GM18511 (cell line): ENCODE measurements at regions not wholly inside any gene's neighbourhood (a gene's known extent, or its start where the extent isn't known, plus 50 kb on each side); places are given as distances from the start of the nearest gene placed in this dataset.
"Not testable (repeated sequence)": the region's sequence is repeated elsewhere in the genome, so short reads cannot be mapped to it uniquely, and the experiment has no call there.

Experiments
- ATAC-seq: cut with Tn5 transposase; IDR thresholded peaks from one replicate; pipeline ENCODE4 v1.9.1; 2021; ENCODE audit warnings: mild to moderate bottlenecking, moderate library complexity; ENCODE audit not compliant: unreplicated experiment

DNA sequence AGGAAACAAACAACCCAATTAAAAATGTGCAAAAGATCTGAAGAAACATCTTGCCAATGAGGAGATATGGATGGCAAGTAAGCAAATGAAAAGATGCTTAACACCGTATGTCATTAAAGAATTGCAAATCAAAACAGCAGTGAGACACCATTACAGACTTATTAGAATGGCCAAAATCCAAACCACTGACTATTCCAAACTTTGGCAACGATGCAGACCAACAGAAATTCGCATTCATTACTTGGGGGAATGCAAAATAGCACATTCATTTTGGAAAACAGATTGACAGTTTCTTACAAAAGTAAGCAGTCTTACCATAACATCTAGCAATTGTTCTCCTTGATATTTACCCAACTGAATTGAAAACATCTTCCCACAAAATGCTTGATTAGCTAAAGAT, 1118.7 kb downstream of the SUCLG1 start:
- ATAC-seq: no peak

DNA sequence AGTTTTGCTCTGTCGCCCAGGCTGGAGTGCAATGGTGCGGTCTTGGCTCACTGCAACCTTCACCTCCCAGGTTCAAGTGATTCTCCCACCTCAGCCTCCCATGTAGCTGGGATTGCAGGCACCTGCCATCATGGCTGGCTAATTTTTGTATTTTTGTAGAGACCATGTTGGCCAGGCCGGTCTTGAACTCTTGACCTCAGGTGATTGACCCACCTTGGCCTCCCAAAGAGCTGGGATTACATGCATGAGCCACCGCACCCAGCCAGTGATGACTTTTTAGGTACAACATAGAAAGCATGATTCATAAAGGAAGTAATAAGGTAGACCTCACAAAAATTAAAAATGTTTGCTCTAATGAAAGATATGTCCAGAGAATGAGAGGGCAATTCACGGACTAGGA, 1119.1 kb downstream of the SUCLG1 start:
- not testable (repeated sequence) for ATAC-seq

DNA sequence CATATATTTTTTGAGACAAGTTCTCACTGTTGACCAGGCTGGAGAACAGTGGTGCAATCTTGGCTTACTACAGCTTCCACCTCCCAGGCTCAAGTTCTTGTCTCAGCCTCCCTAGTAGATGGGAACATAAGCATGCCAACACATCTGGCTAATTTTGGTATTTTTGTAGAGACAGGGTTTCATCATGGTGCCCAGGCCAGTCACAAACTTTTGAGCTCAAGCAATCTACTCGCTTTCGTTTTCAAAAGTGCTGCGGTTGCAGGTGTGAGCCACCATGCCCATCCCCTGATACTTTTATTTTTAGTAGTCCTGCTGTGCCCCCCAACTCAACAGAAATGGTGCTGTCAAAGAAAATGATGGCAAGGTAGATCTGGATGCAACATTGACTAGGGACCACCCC, 1127.3 kb downstream of the SUCLG1 start:
- no peak for ATAC-seq

DNA sequence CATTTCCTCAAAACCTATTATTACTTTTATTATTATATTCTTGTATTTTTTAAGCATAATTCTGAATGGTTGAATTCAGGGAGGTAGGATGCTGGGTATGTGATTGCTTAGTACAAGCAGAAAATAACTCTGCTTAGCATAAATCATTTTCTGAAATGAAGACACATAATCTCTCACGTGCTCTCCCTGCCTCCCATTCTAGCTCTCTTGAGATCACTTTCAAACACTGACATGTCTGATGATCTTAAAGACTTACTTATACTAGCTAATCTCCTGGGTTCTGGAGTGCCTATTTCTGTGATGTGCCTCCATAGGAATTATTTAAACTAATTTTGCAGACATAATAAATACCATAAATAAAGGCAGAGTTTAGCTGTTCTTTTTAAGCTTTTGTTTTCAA, 1136.0 kb downstream of the SUCLG1 start:
- ATAC-seq: no peak

DNA sequence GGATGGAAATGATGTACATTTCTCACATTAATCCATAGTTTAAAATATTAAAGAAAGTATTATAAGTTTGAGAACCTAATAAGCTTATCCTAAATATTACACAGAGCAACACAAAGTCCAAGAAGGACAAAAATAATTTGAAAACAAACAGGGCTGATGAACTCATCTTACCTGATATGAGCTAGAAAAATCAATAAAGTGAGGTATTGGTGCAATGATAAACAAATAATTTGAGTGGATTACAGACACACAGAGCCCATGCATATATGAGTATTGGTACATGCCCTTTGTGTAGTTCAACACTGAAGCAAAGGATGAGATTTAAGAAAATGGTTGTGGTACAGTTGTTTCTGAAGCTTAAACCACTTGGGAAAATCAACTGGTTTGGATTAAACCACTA, 1139.0 kb downstream of the SUCLG1 start:
- ATAC-seq: no peak

DNA sequence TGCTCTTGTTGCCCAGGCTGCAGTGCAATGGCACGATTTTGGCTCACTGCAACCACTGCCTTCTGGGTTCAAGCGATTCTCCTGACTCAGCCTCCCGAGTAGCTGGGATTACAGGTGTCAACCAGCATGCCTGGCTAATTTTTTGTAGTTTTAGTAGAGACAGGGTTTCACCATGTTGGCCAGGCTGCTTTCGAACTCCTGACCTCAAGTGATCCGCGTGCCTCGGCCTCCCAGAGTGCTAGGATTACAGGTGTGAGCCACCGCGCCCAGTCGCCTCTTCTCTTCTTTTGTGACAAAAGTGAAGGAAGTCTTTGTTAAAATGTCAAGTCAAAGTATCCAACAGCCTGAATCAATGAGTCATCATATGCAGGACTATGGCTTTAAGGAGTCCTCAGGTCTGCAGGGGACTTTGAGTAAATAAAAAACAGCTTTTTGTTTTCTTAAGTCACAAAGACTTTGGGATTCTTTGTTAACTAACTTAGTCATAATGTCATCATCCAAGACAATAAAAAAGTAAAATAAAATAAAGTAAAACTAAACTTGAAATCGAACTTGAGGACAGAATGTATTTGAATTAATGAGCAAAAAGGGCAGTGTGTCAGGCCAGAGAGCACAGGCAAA, 1153.2 kb downstream of the SUCLG1 start:
- no peak for ATAC-seq

DNA sequence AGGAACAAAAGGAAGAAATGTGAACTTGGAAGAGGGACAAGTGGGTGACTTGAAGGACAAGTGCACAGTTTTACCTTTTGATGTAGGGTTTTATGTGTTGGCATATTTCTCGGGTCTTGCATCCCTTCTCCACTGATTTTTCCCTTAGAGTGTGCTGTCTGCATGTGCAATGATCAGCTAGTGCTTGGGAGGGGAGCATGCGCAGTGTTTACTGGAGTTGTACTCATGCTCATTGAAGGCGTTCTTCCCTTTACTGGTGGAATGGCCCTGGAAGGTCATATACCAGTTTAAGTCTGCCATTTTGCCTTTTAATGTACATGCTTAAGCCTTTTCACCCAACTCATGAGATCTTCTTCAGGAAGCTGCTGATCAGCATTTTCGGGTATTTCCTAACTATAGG, 1168.0 kb downstream of the SUCLG1 start:
- ATAC-seq: no peak

DNA sequence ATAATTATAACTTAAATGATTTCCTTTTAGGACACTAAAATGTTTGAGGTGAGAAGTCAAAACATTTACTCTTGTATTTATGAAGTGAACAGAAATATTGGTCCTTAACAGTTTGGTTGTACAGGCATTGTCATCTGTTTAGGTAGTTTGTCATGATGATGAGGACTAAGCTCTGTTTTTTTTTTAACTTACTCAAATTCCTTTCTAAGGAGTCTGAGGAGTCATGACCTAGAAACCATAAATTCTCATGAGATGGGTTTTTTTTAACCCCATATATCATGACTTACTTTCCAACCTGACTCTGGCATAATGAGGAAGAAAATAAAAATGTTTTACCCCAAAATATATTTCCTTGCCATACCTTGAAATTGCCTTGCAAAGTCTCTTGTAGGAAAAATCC, 1176.2 kb downstream of the SUCLG1 start:
- ATAC-seq: no peak

DNA sequence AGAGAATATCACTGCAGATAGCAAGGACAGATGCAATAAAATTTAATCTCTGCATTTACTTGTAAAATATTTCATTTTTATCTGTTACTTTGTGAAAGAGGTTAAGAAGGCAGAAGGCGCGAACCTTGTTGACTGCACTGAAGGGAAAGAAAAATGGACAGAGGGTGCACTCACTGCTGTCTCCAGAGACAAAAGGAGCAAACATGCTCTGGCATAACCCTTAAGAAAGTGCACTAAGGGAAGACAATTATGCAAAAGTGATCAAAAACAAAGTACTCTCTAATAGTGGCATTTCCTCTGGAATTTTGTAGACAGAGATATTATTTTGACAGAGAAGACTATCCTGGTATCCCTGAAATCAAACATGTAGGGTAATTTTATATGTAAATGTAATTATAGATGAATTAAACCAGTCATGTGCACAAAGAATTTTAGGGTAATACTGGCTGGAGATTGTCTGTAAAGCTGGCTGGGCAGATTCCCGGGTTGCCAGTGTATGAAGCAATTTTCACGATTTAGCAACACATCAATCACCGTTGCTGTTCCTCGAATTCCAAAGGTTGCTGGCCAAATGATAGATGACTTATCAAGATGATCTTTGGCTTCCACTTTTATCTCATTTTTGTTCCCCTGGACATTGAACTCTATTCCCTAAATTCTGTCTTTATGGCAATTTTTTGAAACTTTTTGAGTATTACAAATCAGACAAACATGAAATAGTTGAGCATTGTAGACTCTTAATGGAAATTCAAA, 1176.9 kb downstream of the SUCLG1 start:
- ATAC-seq: no peak

DNA sequence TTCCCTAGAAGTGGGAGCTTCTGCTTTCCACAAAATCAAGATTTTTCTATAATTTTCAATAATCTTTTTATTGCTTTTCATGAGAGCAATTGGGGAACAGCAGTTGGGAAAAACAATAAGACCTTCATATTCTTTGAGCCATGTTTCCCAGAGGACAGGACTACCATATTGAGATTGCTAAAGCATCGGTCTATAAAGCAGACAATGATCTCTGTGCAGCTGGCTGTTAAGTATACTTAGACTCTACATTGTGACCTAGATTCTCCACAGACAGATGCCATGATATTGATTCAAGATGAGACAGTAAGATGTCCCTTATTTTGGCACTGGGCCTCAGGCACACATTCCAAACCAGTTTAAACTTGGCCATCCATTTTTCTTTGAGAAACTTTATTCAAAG, 1178.7 kb downstream of the SUCLG1 start:
- ATAC-seq: no peak

DNA sequence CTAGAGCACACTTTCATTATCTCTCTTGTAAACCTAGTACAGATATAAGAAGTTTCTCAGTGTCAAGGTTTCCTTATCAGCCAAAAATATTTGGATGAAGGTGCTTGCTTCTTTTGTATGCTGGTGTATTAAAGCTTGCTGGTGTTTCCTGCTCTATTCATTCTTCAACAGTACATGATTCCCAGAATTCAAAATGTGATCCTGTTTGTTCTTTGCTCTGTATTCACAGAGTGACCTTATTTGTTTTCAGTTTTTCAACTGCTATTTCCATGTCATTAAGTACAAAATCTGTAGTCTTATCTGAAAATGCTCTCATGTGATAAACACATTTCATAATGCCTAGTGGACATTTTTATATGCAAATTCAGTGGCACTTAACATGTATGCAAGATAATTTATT, 1185.8 kb downstream of the SUCLG1 start:
- no peak for ATAC-seq

DNA sequence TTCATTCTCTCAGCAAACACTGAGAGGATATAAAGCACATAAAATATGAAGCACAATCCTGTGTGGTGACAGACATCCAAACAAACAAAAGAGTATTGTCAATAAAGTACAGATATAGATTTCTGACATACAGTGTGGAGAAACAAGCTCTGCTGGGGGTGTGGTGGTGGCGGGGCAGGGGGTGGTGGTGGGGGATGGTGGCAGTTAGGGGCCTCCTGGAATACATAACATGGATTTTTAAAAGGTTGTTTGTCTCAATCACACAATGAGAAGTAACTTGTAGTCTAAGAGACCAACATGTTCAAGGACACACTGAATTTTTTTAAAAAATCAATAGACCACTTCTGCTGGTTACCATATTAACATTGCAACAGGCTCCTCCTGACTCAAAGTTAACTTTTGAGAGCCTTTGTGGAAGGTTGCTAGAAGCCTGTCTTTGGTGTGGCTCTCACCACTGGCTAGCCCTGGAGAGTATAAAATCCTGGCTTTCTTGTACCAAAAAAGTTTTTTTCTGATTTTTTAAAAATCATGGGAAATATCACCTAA, 1197.4 kb downstream of the SUCLG1 start:
- no peak for ATAC-seq

DNA sequence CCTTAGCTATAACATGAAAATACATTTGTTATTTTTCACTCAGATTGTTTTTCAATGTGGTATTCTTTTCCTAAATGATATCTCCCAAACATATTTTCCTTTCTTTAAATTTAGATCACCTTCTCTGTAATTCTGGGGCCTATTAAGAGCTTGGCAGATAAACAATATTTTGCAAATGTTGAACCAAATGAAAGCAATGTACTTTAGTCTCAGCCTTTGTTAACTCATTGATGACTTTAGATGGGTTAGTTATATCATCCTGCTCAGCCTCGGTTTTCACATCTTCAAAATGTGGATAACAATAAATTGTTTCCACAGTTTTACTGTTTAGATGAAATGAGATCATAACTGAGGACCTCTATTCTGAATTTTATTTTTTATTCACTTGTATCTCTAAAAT, 1205.2 kb downstream of the SUCLG1 start:
- ATAC-seq: no peak

DNA sequence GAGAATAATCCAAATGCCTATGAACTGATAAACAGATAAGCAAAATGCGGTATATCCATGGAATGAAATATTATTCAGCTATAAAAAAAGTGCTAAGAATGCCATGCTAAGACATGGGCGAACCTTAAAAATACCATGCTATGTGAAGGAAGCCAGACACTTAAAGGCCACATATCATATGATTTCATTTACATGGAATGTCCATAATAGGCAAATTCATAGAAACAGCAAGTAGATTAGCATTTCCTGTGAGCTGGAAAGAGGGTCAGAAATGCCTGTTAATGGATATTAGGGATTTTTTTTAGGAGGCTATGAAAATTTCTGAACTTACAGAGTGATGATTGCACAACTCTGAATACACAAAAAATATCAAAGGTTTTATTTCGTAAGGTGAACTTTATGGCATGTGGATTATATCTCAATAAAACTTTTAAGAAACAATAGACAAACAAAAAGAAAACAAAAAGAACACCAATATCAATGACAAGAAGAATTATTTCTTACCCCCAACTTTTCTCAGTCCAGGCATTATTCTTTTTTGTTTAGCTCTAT, 1207.7 kb downstream of the SUCLG1 start:
- no peak for ATAC-seq

DNA sequence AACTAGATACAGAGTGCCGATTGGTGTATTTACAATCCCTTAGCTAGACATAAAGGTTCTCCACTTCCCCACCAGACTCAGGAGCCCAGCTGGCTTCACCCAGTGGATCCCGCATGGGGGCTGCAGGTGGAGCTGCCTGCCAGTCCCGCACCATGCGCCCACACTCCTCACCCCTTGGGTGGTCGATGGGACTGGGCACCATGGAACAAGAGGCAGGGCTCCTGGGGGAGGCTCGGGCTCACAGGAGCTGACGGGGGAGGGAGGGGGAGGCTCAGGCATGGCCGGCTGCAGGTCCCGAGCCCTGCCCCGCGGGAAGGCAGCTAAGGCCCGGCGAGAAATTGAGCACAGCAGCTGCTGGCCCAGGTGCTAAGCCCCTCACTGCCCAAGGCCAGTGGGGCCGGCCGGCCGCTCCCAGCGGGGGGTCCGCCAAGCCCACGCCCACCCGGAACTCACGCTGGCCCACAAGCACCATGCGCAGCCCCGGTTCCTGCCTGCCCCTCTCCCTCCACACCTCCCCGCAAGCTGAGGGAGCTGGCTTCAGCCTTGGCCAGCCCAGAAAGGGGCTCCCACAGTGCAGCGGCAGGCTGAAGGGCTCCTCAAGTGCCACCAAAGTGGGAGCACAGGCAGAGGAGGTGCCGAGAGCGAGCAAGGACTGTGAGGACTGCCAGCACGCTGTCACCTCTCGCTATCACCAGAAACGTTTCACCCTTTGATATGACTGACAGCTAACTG, 1213.1 kb downstream of the SUCLG1 start:
- not testable (repeated sequence) for ATAC-seq

DNA sequence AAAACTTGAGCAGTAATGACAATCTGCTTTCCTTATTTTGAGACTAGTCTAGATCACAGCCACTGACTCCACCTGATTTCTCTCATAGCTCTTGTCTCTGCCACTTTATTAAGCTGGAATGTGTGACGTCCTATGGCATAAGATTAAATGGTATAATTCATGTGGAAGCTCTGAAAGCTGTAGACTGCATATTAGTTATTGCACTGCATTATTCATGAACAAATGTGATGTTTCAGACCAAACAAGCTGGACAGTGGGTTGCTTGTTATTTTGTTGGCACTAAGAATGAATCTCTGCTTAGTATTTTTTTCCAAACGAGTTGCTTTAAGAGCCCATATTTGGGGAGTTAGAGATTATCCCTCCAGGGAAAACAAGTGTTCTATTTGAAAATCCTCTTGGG, 1218.5 kb downstream of the SUCLG1 start:
- ATAC-seq: no peak

DNA sequence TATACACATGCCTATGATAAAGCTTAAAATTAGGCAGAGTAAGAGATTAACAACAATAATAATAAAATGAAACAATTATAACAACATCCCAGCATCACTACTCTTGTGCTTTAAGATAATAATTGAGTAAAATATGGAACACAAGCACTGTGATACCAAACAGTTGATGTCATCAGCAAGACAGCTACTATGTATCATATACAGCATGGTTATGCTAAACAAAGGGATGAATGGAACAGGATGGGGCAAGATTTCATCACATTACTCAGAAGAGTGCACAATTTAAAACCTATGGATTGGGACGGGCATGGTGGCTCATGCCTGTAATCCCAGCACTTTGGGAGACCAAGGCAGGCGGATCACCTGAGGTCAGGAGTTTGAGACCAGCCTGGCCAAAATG, 1221.0 kb downstream of the SUCLG1 start:
- no peak for ATAC-seq

DNA sequence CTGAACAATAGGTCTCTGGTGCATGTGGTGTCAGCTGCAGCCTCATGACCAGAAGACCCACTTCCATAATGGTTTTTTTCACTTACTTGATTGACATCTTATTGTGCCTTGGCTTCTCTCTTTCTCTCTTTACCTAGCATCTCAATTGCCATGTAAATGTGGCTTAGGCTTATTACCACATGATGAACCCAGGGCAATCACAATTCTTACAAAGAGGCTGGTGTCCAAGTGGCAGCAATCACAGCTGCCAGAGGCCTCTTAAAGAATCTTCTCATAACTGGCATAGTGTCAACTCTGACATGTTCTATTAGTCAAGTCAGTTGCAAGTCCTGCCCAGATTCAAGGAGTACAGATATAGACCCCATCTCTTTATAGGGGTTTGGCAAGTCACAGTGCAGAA, 1224.8 kb downstream of the SUCLG1 start:
- ATAC-seq: no peak

DNA sequence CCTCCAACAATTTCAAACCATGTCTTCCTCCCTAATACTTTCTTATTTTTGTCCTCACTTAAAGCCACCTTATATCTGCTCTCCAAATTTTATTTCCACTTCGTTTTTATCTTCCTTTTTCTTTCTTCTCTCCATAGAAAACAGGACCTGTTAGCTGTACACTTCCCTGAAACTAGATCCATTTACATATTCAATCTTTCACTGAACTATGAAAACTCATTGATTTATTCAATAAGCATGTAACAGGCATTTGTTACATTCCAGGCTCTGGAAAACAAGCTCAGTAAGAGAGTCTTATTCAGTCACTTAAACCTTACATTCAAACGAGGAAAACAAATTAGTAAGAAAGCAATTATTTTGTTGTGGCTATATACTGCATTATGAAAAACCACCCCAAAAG, 1225.3 kb downstream of the SUCLG1 start:
- ATAC-seq: no peak

DNA sequence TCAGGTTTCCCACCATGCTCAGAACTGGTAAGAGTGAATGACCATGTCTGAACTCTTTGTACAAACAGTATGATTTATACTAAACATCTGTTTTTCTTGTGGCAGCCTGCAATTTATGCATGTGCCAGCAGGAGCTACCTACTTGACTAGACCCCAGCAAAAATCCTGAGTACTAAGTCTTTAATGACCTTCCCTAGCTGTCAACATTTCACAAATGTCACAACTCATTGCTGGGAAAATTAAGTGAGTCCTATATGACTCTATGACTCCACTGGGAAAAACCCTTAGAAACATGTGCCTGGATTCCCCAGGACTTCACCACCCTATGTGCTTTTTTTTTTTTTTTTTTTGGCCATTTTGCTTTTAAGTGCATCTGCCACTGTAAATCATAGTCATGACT, 1225.8 kb downstream of the SUCLG1 start:
- ATAC-seq: no peak

DNA sequence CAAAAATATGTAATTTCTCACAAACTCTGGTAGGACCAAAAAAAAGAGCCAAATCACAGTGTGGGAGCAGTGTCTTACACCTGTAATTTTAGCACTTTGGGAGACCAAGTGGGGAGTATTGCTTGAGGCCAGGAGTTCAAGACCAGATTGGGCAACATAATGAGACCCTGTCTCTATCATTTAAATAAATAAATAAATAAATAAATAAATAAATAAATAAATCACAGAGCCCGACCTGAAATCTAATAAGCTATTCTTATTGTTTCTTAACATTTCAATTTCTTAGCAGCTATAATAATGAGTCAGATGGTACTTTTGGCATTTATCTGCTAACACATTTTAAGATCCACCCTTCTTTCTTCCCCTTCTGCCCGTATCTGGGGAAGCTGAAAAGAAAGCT, 1229.6 kb downstream of the SUCLG1 start:
- ATAC-seq: no peak
